GM18520 (cell line): ENCODE measurements at regions not wholly inside any gene's neighbourhood (a gene's known extent, or its start where the extent isn't known, plus 50 kb on each side); places are given as distances from the start of the nearest gene placed in this dataset.

Experiments used
- ATAC-seq: cut with Tn5 transposase; IDR thresholded peaks from one replicate; pipeline ENCODE4 v1.9.1; 2021; ENCODE audit not compliant: unreplicated experiment

GRCh38 chr4:171186700-171187099 lies 626.5 kb upstream of the GALNTL6 start:
- no peak for ATAC-seq

GRCh38 chr4:171181090-171181489 lies 632.1 kb upstream of the GALNTL6 start:
- ATAC-seq, result no peak

- ATAC-seq, result no peak
Observed at GRCh38 chr4:171170671-171171070, 642.5 kb upstream of the GALNTL6 start.

GRCh38 chr4:171169396-171169795 lies 643.8 kb upstream of the GALNTL6 start:
- ATAC-seq, result no peak

- no peak for ATAC-seq
Observed at GRCh38 chr4:171162478-171162877, 650.7 kb upstream of the GALNTL6 start.

- ATAC-seq, result no peak
Observed at GRCh38 chr4:171157462-171158082, 655.6 kb upstream of the GALNTL6 start.

GRCh38 chr4:171142639-171143038 lies 670.6 kb upstream of the GALNTL6 start:
- no peak for ATAC-seq

- no peak for ATAC-seq
Observed at GRCh38 chr4:171142045-171142444, 671.2 kb upstream of the GALNTL6 start.

GRCh38 chr4:171130256-171130801 lies 682.9 kb upstream of the GALNTL6 start:
- ATAC-seq, result no peak

GRCh38 chr4:171118091-171118490 lies 695.1 kb upstream of the GALNTL6 start:
- no peak for ATAC-seq

GRCh38 chr4:171117457-171117856 lies 695.7 kb upstream of the GALNTL6 start:
- no peak for ATAC-seq

GRCh38 chr4:171101845-171102244 lies 711.4 kb upstream of the GALNTL6 start:
- no peak for ATAC-seq

- ATAC-seq, result no peak
Observed at GRCh38 chr4:171087089-171087488, 726.1 kb upstream of the GALNTL6 start.

GRCh38 chr4:171067422-171067821 lies 745.8 kb upstream of the GALNTL6 start:
- ATAC-seq, result no peak

GRCh38 chr4:171049380-171049779 lies 763.8 kb upstream of the GALNTL6 start:
- no peak for ATAC-seq

GRCh38 chr4:171042989-171043524 lies 770.1 kb upstream of the GALNTL6 start:
- ATAC-seq, result no peak

- no peak for ATAC-seq
Observed at GRCh38 chr4:171035909-171036308, 777.3 kb upstream of the GALNTL6 start.

- no peak for ATAC-seq
Observed at GRCh38 chr4:171031338-171031737, 781.9 kb upstream of the GALNTL6 start.

GRCh38 chr4:171025776-171026175 lies 787.4 kb upstream of the GALNTL6 start:
- ATAC-seq, result no peak

GRCh38 chr4:171025343-171025742 lies 787.9 kb upstream of the GALNTL6 start:
- no peak for ATAC-seq

- no peak for ATAC-seq
Observed at GRCh38 chr4:171024720-171025303, 788.4 kb upstream of the GALNTL6 start.

- ATAC-seq, result no peak
Observed at GRCh38 chr4:171022824-171023230, 790.4 kb upstream of the GALNTL6 start.
